Left ventricle myocardium inferior (tissue), 1 donor: ENCODE measurements at regions not wholly inside any gene's neighbourhood (a gene's known extent, or its start where the extent isn't known, plus 50 kb on each side); places are given as distances from the start of the nearest gene placed in this dataset.

Experiments
- DNase-seq: peaks from one replicate; pipeline ENCODE4 v3.0.0-alpha.2; 2020
- H3K27ac ChIP-seq: fragments of 200-600 bp; replicated peaks from 2 replicates; pipeline ENCODE4 v1.8.0; 2021
- H3K27me3 ChIP-seq: fragments of 200-600 bp; 2 replicates; pipeline ENCODE4 v1.8.0; 2021; ENCODE audit warnings: low read depth
- H3K36me3 ChIP-seq: fragments of 200-600 bp; 2 replicates; pipeline ENCODE4 v1.8.0; 2021
- H3K4me1 ChIP-seq: fragments of 200-600 bp; 2 replicates; pipeline ENCODE4 v1.8.0; 2021
- H3K4me3 ChIP-seq: fragments of 200-600 bp; 2 replicates; pipeline ENCODE4 v1.8.0; 2021; ENCODE audit warnings: mild to moderate bottlenecking, moderate library complexity
- H3K9me3 ChIP-seq: fragments of 200-600 bp; replicated peaks from 2 replicates; pipeline ENCODE4 v1.8.0; 2021
- intact Hi-C: fragments of 100-400 bp; cut with micrococcal nuclease; formaldehyde crosslinking; loops from one replicate; pipeline ENCODE4 v1.11.0; 2022
- TF ChIP-seq, protein P1 (sequence below): fragments of 200-600 bp; IDR thresholded peaks from 2 replicates; pipeline ENCODE4 v1.8.0; 2021; ENCODE audit warnings: antibody characterized with exemption, mild to moderate bottlenecking, borderline replicate concordance
- donor health status: DM: no; HTN: yes; CAD: no; lungs with severe emphysema.

DNA sequence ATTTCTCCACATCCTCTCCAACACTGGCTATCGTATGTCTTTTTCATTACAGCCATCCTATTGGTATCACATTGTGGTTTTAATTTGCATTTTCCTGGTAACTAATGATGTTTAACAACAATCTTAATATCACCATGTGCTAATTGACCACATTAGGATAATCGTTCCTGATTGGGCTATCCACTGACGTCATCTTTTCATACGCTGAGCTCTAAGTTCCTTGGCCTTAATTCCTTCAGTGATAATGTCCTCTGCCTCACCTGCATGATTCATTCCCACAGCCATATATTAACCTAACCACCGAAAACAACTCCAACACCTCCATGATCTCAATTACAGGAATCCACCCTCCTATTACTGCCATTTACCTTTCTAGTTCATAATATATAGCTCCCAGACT is 547.9 kb upstream of the BRINP1 start:
- intact Hi-C loops = no loop called here
- Histone ChIP-seq H3K4me1 (no peaks in the 10 kb centered on the region), H3K4me3 (no peak overlapping the region), H3K27ac (no peak overlapping the region), H3K9me3 (peaks cover 20% of the 10 kb centered on the region), H3K36me3 (no peaks in the 10 kb centered on the region), H3K27me3 (peaks cover 13% of the 10 kb centered on the region)
- TF ChIP-seq, protein P1, sequence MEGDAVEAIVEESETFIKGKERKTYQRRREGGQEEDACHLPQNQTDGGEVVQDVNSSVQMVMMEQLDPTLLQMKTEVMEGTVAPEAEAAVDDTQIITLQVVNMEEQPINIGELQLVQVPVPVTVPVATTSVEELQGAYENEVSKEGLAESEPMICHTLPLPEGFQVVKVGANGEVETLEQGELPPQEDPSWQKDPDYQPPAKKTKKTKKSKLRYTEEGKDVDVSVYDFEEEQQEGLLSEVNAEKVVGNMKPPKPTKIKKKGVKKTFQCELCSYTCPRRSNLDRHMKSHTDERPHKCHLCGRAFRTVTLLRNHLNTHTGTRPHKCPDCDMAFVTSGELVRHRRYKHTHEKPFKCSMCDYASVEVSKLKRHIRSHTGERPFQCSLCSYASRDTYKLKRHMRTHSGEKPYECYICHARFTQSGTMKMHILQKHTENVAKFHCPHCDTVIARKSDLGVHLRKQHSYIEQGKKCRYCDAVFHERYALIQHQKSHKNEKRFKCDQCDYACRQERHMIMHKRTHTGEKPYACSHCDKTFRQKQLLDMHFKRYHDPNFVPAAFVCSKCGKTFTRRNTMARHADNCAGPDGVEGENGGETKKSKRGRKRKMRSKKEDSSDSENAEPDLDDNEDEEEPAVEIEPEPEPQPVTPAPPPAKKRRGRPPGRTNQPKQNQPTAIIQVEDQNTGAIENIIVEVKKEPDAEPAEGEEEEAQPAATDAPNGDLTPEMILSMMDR = no peak
- DNase-seq = no peak

DNA sequence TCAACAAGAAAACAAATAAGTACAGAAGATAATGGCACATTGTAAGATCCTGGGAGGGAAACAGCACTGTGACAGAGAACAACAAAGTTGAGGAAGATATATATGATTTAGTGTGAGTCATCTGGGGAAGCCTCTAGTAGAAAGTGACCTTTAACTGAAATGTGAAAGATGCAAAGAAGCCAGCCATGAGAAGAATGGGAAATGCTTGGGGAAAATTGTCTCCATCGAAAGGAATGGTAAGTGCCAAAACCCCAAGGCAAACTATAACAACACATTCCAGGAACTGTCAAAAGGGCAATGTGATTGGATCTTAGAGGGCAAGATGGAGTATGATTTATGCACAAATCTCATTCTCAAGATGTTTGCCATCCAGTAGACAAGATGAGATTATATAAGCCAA is 537.8 kb upstream of the BRINP1 start:
- Histone ChIP-seq H3K36me3 (no peaks in the 10 kb centered on the region), H3K9me3 (peaks cover 15% of the 10 kb centered on the region), H3K4me1 (no peaks in the 10 kb centered on the region), H3K27ac (no peak overlapping the region), H3K4me3 (no peak overlapping the region), H3K27me3 (peaks cover 3% of the 10 kb centered on the region)
- intact Hi-C loops = no loop called here
- TF ChIP-seq, protein P1 = no peak
- DNase-seq = no peak

- TF ChIP-seq, protein P1 = no peak
- DNase-seq = no peak
- Histone ChIP-seq H3K4me3 (no peak overlapping the region), H3K36me3 (no peaks in the 10 kb centered on the region), H3K9me3 (peaks cover 19% of the 10 kb centered on the region), H3K27me3 (peaks cover 3% of the 10 kb centered on the region), H3K4me1 (no peaks in the 10 kb centered on the region), H3K27ac (no peak overlapping the region)
- intact Hi-C loops = no loop called here
Measured at GRCh38 chr9:119905724-119906123, 536.5 kb upstream of the BRINP1 start.

DNA sequence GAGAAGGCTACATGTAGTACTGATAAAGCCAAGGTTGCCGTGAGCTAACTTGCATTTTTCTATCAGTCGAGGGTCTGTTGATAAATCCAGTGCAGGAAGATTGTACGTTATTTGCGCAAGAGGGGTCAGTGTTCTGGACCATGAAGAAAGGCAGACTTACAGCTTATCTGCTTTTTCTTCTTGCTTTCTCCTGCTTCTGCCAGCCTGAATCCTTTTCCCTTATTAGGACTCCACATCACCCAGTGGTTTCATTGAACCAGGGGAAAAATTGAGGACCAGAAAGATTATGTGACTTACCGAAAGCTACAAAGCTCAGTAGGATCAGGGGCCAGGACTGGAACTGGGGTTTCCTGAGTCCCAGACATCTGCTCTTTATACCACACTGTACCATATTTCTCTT is 534.6 kb upstream of the BRINP1 start:
- TF ChIP-seq, protein P1 = no peak
- Histone ChIP-seq H3K9me3 (peaks cover 22% of the 10 kb centered on the region), H3K36me3 (no peaks in the 10 kb centered on the region)

GRCh38 chr9:119902611-119903010 is 533.4 kb upstream of the BRINP1 start:
- Histone ChIP-seq H3K36me3 (no peaks in the 10 kb centered on the region), H3K4me3 (no peak overlapping the region), H3K4me1 (no peaks in the 10 kb centered on the region), H3K27ac (no peak overlapping the region), H3K27me3 (peaks cover 3% of the 10 kb centered on the region), H3K9me3 (peaks cover 10% of the 10 kb centered on the region)
- TF ChIP-seq, protein P1 = no peak
- intact Hi-C loops = no loop called here
- DNase-seq = no peak

More for the DNA sequence above, 534.6 kb upstream of the BRINP1 start:
- DNase-seq = no peak
- no peak overlapping the region for H3K27ac ChIP-seq
- intact Hi-C loops = no loop called here
- H3K27me3 ChIP-seq = peaks cover 3% of the 10 kb centered on the region
- H3K4me1 ChIP-seq = no peaks in the 10 kb centered on the region
- no peak overlapping the region for H3K4me3 ChIP-seq

DNA sequence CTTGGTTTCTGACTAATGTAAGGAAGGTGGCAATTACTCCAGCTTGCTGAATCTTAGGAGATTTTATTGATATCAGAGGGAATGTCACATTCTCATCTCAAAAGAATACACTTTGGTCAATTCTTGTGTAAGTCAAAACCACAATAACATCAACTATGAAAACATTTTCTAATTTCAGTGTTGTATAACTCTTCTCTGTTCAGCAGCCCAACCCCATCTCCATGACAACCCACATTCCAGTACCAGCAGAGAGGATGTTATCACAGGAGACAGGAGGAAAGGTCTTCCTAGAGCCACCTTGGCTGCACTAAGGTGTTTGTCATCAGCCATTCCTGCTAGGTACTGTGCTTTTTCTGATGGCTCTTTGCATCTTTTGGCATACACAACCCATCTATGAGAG is 529.1 kb upstream of the BRINP1 start:
- no peak overlapping the region for H3K4me3 ChIP-seq
- no peak overlapping the region for H3K27ac ChIP-seq
- no peak for DNase-seq
- H3K9me3 ChIP-seq = peaks cover 8% of the 10 kb centered on the region
- peaks cover 30% of the 10 kb centered on the region for H3K27me3 ChIP-seq
- intact Hi-C loops = no loop called here
- TF ChIP-seq, protein P1 = no peak
- no peaks in the 10 kb centered on the region for H3K4me1 ChIP-seq
- no peaks in the 10 kb centered on the region for H3K36me3 ChIP-seq
